CD4-positive, alpha-beta T cell treated with Interleukin-21 for 1 hour (primary cell): ENCODE measurements at regions not wholly inside any gene's neighbourhood (a gene's known extent, or its start where the extent isn't known, plus 50 kb on each side); places are given as distances from the start of the nearest gene placed in this dataset.
"Not testable (repeated sequence)": the region's sequence is repeated elsewhere in the genome, so short reads cannot be mapped to it uniquely, and the experiment has no call there.

Experiments
- DNase-seq: peaks from one replicate; pipeline ENCODE4 v3.0.0-alpha.2; 2020

DNA sequence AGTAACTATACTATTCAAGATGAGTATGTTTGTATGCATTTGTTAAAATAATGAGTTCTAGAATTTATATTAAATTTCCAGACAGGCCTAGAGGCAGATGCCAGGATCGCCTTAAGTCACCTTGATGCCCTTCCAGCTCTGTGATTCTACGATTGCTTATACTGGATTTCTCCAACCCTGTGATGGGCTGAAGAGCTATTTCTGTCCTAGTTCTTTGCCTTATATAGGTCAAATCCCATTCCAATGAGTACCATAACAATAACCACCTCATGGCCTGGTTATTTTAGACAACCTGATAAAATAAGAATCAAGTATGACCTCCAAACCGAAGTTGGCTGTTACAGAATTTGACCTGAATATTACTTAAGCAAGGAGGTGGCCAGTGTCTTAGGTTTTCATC lies 79.8 kb upstream of the BLID start:
- DNase-seq: no peak

DNA sequence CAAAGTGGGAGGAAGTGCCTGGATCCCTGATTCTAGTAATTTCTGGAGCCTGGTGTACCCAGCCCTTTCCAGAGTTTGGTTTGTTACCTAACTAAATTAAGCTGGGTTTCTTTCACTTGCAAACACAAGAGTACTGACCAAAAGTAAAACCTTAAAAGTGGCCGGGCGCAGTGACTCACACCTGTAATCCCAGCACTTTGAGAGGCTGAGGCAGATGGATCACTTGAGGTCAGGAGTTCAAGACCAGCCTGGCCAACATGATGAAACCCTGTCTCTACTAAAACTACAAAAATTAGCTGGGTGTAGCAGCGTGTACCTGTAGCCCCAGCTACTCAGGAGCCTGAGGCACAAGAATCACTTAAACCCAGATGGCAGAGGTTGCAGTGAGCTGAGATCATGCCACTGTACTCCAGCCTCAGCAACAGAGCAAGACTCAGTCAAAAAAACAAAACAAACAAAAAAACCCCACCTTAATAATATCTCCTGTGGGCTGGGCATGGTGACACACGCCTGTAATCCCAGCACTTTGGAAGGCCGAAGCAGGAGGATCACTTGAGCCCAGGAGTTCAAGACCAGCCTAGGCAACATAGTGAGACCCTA lies 78.0 kb upstream of the BLID start:
- not testable (repeated sequence) for DNase-seq

DNA sequence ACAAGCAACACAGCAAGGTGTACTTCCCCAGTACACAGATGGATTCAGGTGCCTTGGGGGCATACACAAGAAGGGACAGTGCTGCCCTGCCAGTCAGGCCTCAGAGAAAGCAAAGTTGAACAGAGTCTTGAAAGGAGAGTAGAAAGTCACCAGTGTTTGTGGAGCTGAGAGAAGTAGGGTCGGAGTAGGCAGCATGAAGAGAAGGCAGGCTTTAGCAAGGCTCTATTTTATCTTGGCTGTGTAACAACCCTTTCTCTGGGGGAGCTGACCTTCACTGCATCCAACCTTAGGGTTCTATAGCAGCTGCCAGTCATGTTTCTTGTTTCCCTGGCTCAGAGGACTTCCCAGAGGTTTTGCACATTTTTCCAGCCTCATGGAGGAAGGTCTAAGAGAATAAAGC lies 77.4 kb upstream of the BLID start:
- DNase-seq: no peak

DNA sequence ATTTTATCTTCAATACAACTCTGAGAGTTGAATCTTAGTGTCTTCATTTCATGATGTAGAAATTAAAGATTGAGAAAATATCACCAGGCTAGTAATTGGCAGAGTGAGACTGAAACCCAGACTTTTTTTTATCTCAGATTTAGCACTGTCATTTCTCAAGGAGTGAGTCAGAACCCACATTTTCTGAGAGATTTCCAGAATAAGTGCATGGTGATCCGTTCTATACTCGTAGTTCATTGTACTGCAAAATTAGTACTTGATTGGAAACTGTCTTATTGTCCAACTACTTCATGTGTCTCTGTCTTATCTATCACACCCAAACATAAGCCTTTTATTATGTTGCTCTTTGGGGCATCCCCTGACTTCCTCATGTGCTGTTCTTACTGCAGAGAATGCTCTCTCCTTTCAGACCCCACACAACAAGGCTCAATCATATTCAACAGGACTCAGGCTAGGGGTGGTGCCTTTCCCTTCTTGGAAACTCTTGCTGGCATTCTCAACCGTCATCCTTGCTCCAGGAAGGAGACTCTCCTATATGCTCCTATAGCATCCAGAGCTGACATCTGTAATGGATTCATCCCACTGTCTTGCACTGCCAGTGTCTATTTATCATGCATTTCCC lies 76.7 kb upstream of the BLID start:
- DNase-seq: no peak

DNA sequence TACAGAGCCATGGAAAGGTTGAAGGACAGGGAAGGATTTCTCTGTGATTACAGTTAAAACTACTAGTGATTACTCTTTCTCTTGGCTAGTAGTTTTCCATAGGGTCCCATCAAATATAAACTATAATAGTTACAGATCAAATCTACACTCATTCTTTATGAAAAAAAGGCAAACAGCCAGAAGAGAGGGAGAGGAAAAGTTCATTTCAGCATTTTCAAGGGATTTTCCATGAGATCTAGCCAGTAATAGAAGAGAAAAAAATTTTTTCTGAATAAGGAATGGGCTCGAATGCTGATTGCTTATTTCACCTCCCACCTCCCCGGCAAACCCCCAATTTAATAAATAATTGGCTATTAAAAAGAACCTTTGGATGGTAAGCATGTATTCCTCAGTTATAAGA lies 74.8 kb upstream of the BLID start:
- DNase-seq: no peak

DNA sequence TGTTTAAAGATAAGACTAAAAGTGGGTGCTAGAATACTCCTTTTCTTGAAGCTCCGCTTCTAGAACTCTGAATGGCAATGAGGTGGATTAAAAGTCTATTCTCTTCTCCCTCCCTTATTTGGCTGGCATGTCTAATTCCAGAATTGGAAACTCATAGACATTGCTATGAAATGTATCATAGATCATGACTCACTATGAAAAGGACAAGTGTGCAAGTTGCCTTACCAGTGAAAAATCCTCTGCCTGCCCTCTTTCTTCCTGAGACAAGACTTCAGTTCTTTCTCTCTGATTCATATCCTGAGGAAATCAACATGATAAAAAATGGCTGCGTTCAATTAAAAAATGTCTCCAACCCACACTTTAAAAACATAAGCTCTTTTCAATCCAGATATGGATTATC lies 73.2 kb upstream of the BLID start:
- no peak for DNase-seq

DNA sequence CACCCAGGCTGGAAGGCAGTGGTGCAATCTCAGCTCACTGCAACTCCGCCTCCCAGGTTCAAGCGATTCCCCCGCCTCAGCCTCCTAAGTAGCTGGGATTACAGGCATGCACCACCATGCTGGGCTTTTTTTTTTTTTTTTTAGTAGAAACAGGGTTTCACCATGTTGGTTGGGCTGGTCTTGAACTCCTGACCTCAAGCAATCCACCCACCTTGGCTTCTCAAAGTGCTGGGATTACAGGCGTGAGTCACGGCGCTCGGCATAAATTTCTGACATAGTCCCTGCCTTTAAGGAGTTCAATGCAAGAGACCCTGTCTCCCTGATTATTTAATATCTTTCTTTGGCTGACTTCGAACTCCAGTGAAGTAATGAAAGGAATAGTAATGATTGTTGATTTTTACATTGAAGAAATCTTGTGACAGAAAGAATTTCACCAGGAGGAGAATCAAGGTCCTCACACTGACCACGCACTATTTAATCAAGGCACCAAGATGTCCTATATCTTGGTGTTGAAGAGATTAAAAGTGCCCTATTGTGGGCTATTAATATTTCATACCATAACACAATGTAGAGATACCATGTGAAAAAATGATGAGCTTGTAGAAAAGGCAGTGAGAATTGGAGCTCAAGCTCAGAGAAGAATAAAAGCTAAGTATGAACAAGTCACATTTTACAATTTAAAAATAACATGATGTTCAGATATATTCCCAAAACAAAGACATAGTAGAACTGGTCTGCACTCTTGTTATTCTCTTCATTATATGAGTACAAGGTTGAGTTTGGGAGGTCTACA lies 71.6 kb upstream of the BLID start:
- DNase-seq: no peak

DNA sequence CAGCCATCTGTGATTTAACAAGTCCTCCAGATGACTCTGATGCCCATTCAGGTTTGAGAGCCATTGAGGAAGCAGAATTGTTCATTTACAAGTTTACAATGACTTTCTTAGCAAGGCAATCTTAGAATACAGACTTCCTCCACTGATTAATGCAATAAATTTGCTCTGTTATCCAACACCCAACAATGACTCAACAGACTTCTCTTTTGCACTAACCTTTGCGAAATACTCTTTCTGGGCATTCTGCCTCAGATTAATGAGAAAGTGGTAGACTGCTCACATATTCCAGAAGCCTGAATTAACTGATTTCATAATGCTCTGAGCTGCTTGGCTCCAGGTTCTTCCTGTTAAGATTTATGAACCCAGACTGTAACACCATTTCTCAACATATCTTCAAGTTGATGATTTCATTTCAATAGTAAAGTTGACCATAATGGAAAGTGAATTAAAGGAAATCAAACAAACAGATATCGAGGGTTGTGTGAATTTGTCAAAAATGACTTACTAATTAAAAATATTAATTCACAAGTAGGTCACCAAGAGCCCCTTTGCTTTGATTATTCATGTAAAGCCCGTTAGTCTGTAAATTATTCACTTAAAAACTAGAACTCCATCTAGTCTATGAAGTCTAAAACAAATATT lies 70.5 kb upstream of the BLID start:
- DNase-seq: no peak

DNA sequence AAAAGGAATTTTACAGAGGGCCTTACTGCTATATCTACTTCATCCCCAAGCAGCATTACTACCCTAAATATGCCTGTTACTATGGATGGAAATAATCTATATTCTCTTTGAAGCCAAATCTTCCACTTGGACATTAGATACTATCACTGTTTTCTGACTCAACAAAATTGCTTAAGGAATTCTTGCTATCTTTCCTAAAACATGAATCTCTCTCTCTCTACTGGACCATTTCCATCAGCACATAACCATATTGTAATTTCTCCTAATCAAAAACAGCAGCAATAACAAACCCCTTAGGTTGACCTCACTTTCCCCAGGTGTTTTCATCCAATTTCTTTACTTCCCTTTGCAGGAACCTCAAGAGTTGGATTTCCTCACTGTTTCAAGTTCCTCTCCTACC lies 67.9 kb upstream of the BLID start:
- DNase-seq: no peak

DNA sequence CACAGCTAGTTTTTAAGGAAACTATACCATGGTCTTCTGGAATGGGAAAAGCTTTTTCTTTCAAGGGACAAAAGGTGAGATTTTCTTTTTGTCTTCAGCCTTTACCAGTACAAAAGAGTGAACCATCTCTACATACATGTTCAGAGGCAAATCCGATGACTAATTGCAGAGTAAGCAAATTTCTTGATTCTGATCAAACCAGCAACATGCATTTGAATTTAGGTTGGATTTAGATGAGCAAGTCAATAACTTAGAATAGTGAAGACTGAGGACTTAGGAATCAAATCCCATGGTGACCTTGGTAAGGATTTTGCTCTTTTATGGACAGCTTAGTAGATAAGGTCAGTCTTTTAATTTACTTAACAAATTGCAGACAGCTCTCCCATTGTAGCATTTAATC lies 65.9 kb upstream of the BLID start:
- no peak for DNase-seq

DNA sequence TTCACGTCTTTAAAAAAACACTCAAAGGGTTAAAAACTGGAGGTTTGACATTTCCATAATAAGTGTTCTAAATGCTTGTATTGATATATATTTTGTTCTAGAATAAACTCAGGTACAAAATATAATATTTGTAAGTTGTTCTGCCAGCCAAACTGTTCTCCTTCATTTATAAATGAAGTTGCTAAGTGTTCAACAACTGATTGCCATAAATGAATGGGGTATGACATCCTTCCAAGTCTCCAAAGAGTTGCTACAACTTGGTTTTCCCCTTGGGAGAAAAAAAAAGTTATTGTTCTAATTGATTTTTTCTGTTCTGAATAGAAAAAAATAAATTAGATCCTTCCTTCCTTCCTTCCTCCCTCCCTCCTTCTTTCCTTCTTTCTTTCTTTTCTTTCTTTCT lies 65.4 kb upstream of the BLID start:
- DNase-seq: no peak

DNA sequence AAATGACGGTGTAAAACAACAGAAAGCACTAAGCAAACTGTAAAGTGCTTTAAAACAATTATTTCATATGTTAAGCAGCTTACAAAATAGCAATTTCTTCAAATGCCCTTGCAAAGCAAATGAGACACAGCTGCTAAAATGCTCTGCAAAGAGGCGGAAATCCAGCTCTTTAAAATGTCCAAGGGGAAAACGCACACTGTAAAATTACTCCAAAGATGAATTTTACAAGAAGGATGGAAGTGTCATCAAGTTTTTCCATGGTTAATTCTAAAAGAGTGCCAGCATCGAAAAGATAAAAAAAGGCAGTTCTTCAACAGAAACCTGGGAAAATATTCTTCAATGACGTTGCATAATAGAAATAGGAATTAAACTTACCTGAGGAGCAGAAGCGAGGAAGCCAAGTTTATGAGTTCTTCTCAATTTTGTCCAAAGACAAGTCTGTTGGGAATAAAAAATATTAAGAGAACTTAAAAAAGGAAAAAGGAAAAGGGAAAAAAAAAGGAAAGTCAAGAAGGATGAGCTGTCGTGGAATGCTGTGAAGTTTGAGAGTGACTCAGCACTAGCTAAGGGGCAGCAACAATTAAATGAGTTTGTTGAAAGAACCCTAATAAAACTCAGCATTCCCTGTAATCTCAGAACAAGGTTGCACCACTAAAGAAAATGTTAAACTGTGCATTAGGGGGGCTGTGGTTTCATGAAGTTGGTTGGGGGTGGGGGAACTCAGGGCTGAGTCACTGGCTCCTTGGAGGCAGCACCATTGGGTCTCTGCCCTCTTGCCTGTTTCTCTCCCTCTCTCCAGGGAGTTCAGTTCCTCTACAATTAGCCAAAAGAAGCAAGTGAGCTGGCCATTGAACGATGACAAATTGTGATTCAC lies 64.2 kb upstream of the BLID start:
- no peak for DNase-seq

DNA sequence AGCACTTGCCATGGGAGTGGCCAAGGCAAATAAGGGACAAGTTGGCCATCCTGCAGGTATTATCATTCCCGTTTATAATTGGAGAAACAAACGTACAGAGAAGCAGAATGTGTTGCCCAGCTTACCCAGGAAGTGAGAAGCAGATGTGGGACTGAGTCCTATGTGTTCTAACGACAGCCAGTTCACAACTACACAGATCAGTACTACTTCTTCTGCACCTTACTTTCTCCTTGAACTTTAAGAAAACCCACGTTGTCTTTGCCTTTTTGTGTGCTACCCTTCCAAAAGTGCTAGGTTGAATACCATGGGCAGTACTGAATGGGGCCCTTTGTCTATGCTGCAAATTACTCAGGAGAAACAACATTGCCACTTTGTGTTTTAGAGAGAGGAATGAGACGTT lies 62.8 kb upstream of the BLID start:
- DNase-seq: no peak

DNA sequence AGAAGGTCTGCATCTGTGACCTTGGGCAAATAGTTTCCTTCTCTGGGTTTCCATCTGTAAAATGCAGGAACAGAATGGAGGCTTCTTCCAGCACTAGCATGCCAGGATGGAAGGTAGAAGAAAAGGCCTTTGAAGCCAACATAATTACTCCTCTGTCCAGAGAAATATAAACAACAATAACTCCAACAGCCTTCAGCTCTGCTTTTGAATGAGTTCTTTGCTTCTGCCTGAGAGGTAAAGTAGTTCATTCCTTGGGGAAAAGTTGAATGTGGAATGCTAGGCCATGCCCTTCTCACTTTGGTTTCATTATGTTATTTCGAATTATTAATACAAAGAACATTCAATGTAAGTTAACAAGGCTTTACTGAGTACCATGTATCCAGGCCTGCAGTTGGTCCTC lies 61.2 kb upstream of the BLID start:
- DNase-seq: no peak

DNA sequence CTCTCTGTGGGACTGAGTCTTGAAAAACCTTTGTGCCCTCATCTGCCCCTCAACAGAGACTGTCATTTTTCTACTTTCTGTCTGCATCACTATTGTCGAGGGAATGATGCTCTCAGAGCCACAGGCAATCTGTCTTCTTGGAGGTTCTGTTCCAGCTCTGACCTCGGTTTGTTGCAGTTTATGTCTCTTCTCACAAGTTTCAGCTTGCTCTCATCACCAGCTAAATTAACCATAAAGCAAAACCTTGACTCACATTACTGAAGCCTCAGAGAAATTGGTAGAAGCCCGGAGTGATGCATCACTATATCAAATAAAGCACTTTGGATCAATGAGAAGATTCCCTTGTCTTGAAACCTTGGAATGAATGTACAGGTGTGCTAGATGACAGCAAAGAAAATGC lies 60.6 kb upstream of the BLID start:
- DNase-seq: no peak

DNA sequence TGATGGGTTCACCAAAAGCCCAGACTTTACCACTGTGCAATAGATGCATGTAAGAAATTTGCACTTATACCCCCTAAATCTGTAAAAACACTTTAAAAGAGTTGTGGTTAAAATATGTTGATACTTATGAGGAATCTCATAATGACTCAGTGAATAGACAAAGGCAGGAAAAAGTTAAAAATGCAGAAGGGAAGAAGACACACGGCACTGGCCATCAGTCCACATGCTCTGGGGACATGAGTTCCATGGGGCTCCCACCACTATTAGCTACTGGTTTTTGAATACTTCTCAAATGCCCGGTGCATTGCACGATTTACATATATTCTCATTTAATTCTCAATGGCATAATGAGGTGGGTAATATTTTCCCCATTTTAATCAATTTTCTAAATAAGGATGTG lies 59.3 kb upstream of the BLID start:
- no peak for DNase-seq

DNA sequence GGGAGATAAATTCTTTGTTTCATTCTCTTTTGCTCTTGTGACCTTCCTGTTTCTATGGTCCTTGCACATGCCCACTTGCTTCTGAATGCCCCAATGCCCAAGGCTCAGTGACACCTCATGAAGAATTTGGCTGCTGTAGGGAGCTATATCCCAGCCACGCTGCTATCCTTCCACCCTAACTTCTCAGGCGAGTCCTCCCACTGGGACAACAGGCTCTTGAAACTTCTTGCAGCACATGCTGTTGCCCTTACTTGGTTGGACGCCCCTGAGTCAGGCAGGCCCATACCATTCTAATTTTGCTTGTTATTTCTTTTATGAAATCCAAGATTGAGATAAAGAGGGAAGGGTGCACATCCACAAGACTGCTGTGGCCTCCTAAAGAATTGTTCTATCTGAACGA lies 57.6 kb upstream of the BLID start:
- DNase-seq: no peak

DNA sequence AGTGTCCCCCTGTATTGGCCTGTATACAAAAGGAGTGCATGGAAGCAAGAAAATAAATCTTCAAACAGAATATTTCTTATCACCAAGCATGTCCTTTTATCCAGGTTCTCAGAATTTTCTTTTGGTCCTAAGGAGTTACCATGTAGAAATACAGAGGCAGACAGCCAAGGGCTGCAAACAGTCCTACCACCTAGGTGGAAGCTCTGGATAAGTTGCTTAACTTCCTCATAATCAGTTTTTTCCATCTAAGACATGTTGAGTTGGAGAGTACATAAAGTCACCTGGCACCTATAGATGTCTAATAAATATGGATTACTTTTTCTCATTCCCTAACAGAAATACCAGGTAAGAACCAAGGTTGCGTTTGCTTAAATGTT lies 57.0 kb upstream of the BLID start:
- no peak for DNase-seq

DNA sequence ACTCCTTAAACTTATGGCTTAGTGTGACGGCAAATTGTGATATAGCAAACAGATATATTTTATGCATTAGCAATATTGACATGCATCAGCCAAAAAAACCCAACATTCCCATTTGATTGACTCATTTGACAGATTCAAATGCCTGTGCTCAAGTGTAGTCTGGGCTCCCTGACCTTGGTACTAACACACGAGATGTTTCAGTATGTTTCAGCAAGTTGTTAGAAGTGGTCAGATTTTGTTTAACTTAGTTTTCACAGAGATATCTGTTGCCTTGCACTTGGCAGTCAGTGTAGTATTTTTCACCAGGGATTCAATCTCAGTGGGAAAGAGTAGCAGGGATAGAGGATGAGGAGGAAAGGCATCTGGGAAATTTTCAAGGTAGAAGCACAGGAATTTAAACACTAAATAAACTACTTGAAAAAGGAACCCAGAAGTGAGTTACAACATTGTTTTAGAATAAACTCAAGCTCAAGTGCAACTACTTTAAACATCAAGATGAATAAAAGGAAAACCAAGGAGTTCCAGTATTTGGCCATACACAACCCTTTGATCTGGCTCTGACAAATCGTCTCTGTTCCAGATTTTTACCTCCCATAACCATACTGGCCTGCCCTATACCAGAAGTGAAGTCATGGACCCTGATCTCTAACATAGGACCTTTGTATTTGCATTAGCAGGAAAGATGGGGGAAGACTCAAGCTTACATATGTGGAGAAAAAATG lies 56.5 kb upstream of the BLID start:
- no peak for DNase-seq

DNA sequence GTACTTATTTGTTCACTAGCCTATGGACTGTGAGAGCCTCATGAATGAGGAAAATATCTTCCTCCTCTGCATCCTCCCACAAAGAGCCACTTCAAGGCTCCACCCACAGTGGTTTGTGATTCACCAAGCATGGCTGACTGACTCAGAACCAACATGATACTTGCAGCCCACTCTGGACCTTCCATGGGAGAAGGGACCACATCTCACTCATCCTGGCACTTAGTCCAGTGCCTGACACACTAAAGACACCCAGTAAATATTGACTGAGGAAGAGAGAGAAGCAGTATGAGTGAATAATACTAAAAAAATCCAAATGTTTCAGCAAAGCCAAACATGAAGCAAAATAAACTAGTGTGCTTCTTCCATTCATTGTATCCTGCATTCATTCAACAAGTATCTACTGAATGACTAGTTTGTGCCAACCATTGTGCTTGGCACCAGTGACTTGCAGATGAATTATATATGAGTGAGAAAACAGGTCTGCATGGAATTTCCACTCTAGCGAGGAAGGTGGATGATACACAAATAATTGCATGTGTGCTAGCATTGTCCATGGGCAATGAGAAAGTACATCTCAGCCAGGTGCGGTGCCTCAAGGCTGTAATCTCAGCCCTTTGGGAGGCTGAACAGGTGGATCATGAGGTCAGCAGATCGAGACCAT lies 54.9 kb upstream of the BLID start:
- no peak for DNase-seq

DNA sequence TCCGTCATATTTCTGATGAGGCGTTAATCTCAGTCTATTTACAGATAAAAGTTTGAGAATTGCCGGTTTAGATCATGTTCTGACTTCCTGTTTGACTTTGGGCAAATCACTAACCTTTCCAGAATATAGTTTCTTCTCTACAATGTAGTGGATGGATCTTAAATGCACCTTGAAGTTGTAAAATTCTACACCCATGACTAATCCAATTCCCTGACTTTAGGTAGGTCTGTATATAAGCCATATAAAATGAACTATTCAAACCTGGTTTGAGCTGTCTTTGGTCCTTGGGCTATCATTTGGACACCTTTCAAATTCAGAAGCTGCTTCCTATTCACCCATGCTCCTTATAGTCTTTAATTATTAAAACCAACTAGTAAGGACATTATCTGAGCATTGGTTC lies 52.2 kb upstream of the BLID start:
- no peak for DNase-seq

DNA sequence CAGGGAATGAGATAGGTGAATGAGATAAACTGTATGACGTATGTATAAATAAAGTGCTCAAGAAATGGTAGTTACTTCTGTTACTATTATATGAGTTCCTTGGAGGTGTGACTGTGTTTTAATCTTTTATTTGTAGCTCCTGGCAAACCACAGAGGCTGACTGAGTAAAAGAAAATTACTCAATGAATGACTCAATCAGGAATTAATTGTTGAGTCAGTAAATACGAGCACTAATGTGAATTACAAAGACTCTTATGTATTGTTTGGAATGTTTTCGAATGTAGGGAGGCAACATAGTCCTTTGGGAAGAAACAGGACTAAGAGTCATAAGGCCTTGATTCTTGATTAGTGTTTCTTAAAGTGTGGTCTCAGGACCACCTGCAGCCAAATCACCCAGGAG lies 51.1 kb upstream of the BLID start:
- no peak for DNase-seq
